HG03108 (cell line): ENCODE measurements at regions not wholly inside any gene's neighbourhood (a gene's known extent, or its start where the extent isn't known, plus 50 kb on each side); places are given as distances from the start of the nearest gene placed in this dataset.

Source experiments
- ATAC-seq: cut with Tn5 transposase; IDR thresholded peaks from one replicate; pipeline ENCODE4 v1.9.1; 2021; ENCODE audit warnings: moderate library complexity; ENCODE audit not compliant: unreplicated experiment

- no peak for ATAC-seq
Observed at GRCh38 chr2:205902041-205902899, 183.7 kb downstream of the INO80D start.

GRCh38 chr2:205901491-205901890, 184.5 kb downstream of the INO80D start:
- no peak for ATAC-seq

GRCh38 chr2:205898744-205899143, 187.2 kb downstream of the INO80D start:
- no peak for ATAC-seq

GRCh38 chr2:205895981-205896655, 189.9 kb downstream of the INO80D start:
- no peak for ATAC-seq

- ATAC-seq, result no peak
Observed at GRCh38 chr2:205892665-205893259, 193.2 kb downstream of the INO80D start.

- no peak for ATAC-seq
Observed at GRCh38 chr2:205892251-205892655, 193.7 kb downstream of the INO80D start.

GRCh38 chr2:205889114-205889513, 196.9 kb downstream of the INO80D start:
- ATAC-seq, result no peak

GRCh38 chr2:205887637-205888036, 198.3 kb downstream of the INO80D start:
- no peak for ATAC-seq

GRCh38 chr2:205885492-205886099, 200.4 kb downstream of the INO80D start:
- no peak for ATAC-seq

GRCh38 chr2:205883965-205884364, 201.7 kb downstream of the NRP2 start:
- no peak for ATAC-seq

GRCh38 chr2:205882806-205883425, 200.6 kb downstream of the NRP2 start:
- no peak for ATAC-seq

GRCh38 chr2:205880048-205880447, 197.7 kb downstream of the NRP2 start:
- no peak for ATAC-seq

- no peak for ATAC-seq
Observed at GRCh38 chr2:205878999-205879762, 196.9 kb downstream of the NRP2 start.

- ATAC-seq, result no peak
Observed at GRCh38 chr2:205877496-205877895, 195.2 kb downstream of the NRP2 start.

GRCh38 chr2:205876127-205876526, 193.8 kb downstream of the NRP2 start:
- no peak for ATAC-seq

- no peak for ATAC-seq
Observed at GRCh38 chr2:205872716-205873115, 190.4 kb downstream of the NRP2 start.

- ATAC-seq, result no peak
Observed at GRCh38 chr2:205869439-205869838, 187.1 kb downstream of the NRP2 start.

- ATAC-seq, result peak; percentile 68
Observed at GRCh38 chr2:205868773-205869333, 186.6 kb downstream of the NRP2 start.

- ATAC-seq, result no peak
Observed at GRCh38 chr2:205868053-205868452, 185.8 kb downstream of the NRP2 start.

- ATAC-seq, result no peak
Observed at GRCh38 chr2:205867371-205867770, 185.1 kb downstream of the NRP2 start.
